SK-N-SH (cell line): ENCODE measurements at regions not wholly inside any gene's neighbourhood (a gene's known extent, or its start where the extent isn't known, plus 50 kb on each side); places are given as distances from the start of the nearest gene placed in this dataset.

Source experiments
- CTCF ChIA-PET: fragments of 300-600, 350-600 bp; formaldehyde crosslinking; extraction: SDS; loops from one replicate; lab custom pipeline; 2021; lab: Yijun Ruan, JAX
- POLR2A ChIA-PET: fragments of 350-600 bp; sonication (Branson Sonifier 250); formaldehyde crosslinking; extraction: SDS; loops from one replicate; lab custom pipeline; 2020; ENCODE audit warnings: antibody characterized with exemption, inconsistent platforms; lab: Yijun Ruan, JAX
- DNase-seq: peaks from one replicate; pipeline ENCODE4 v3.0.0; 2012
- H2AFZ ChIP-seq: fragments of 200-600 bp; sonication (generic); 2 replicates; pipeline ENCODE4 v1.8.1; 2016; ENCODE audit warnings: antibody characterized with exemption, mild to moderate bottlenecking, low read depth
- H3F3A ChIP-seq: fragments of 200-600 bp; sonication (generic); replicated peaks from 2 replicates; pipeline ENCODE3; 2016; ENCODE audit warnings: antibody characterized with exemption, mild to moderate bottlenecking; ENCODE audit not compliant: insufficient read depth
- H3K27ac ChIP-seq, 2 experiments: fragments of 200-500 bp in 1 of 2; fragments of 200-600 bp in 1 of 2; sonication (Bioruptor generic) in 1 of 2; sonication (generic), shearing (Covaris generic) in 1 of 2; 2 replicates each; pipeline versions ENCODE4 v1.5.1 to v1.6.1; 2014 to 2016; ENCODE audit warnings: low read depth in 2 of 2, inconsistent platforms in 1 of 2, low read length in 1 of 2, mild to moderate bottlenecking in 1 of 2, mixed read lengths in 1 of 2
- H3K27me3 ChIP-seq: fragments of 200-600 bp; sonication (generic), shearing (Covaris generic); 2 replicates; pipeline ENCODE4 v1.6.1; 2016; ENCODE audit warnings: mixed run types; ENCODE audit not compliant: insufficient read depth
- H3K36me3 ChIP-seq, 2 experiments: fragments of 200-500 bp in 1 of 2; fragments of 200-600 bp in 1 of 2; sonication (Bioruptor generic) in 1 of 2; sonication (generic) in 1 of 2; replicated peaks in 1 of 2; 2 replicates each; pipeline versions ENCODE3 to v1.5.1; 2014 to 2016; ENCODE audit warnings: low read length in 1 of 2, mild to moderate bottlenecking in 1 of 2; ENCODE audit not compliant: insufficient read depth in 2 of 2, control insufficient read depth in 1 of 2
- H3K4me1 ChIP-seq, 2 experiments: fragments of 200-500 bp in 1 of 2; fragments of 200-600 bp in 1 of 2; sonication (Bioruptor generic) in 1 of 2; sonication (generic), shearing (Covaris generic) in 1 of 2; 2 replicates each; pipeline versions ENCODE4 v1.5.1 to v1.6.1; 2014 to 2016; ENCODE audit warnings: low read depth in 1 of 2, low read length in 1 of 2, mixed run types in 1 of 2; ENCODE audit not compliant: insufficient read depth in 2 of 2, control insufficient read depth in 1 of 2
- H3K4me2 ChIP-seq: fragments of 200-600 bp; sonication (generic), shearing (Covaris generic); 2 replicates; pipeline ENCODE4 v1.6.1; 2017; ENCODE audit warnings: mixed run types
- H3K4me3 ChIP-seq, 2 experiments: fragments of 200-500 bp in 1 of 2; fragments of 200-600 bp in 1 of 2; sonication (Bioruptor generic) in 1 of 2; sonication (generic), shearing (Covaris generic) in 1 of 2; 2 replicates each; pipeline versions ENCODE4 v1.5.1 to v1.8.1; 2014 to 2016; ENCODE audit warnings: low read depth in 2 of 2, inconsistent platforms in 1 of 2, low read length in 1 of 2, mild to moderate bottlenecking in 1 of 2, mixed read lengths in 1 of 2, moderate library complexity in 1 of 2
- H3K79me2 ChIP-seq: fragments of 200-600 bp; sonication (generic); 2 replicates; pipeline ENCODE4 v1.8.1; 2017; ENCODE audit warnings: mild to moderate bottlenecking; ENCODE audit not compliant: insufficient read depth
- H3K9ac ChIP-seq: fragments of 200-600 bp; sonication (generic); 2 replicates; pipeline ENCODE4 v1.6.1; 2017; ENCODE audit warnings: mixed run types
- H3K9me2 ChIP-seq: fragments of 200-600 bp; sonication (generic); 2 replicates; pipeline ENCODE4 v1.6.1; 2017; ENCODE audit warnings: mixed run types
- H3K9me3 ChIP-seq: fragments of 200-600 bp; sonication (generic); 2 replicates; pipeline ENCODE4 v1.6.1; 2017; ENCODE audit warnings: mixed run types, mild to moderate bottlenecking, moderate library complexity
- H4K20me1 ChIP-seq: fragments of 200-600 bp; sonication (generic); 2 replicates; pipeline ENCODE4 v1.6.1; 2017; ENCODE audit warnings: mild to moderate bottlenecking, mixed run types; ENCODE audit not compliant: insufficient read depth
- CHD2 ChIP-seq: fragments of 150-350 bp; IDR thresholded peaks from 2 replicates; pipeline ENCODE4 v1.6.1; 2018; ENCODE audit warnings: low read length; ENCODE audit not compliant: partially characterized antibody
- CTCF ChIP-seq: fragments of 200-600 bp; sonication (generic); IDR thresholded peaks from 2 replicates; pipeline ENCODE4 v1.6.1; 2017; ENCODE audit warnings: antibody characterized with exemption, mild to moderate bottlenecking, moderate library complexity
- ELF1 ChIP-seq: IDR thresholded peaks from 2 replicates; pipeline ENCODE4 v1.4.0; 2012
- FOSL2 ChIP-seq: IDR thresholded peaks from 2 replicates; pipeline ENCODE4 v1.4.0; 2012; ENCODE audit warnings: low read depth, mild to moderate bottlenecking, moderate library complexity, borderline replicate concordance
- FOXJ3 ChIP-seq: sonication (generic); formaldehyde crosslinking; IDR thresholded peaks from 2 replicates; pipeline ENCODE4 v1.5.1; 2020; ENCODE audit warnings: mild to moderate bottlenecking, missing genetic modification reagents
- GABPA ChIP-seq: IDR thresholded peaks from 2 replicates; pipeline ENCODE4 v1.4.0; 2012; ENCODE audit warnings: low read depth, mild to moderate bottlenecking
- JUND ChIP-seq: IDR thresholded peaks from 2 replicates; pipeline ENCODE4 v1.4.0; 2012
- MAX ChIP-seq: IDR thresholded peaks from 2 replicates; pipeline ENCODE4 v1.4.0; 2012; ENCODE audit warnings: low read depth
- PBX3 ChIP-seq: IDR thresholded peaks from 2 replicates; pipeline ENCODE4; 2012
- POLR2AphosphoS5 ChIP-seq: IDR thresholded peaks from 2 replicates; pipeline ENCODE4 v1.6.1; 2012; ENCODE audit warnings: low read depth, low read length
- SMC3 ChIP-seq: IDR thresholded peaks from 2 replicates; pipeline ENCODE4 v1.6.1; 2012; ENCODE audit warnings: low read depth, low read length, improper control_type of control experiment
- TEAD4 ChIP-seq: IDR thresholded peaks from 2 replicates; pipeline ENCODE4 v1.4.0; 2012; ENCODE audit warnings: mild to moderate bottlenecking, borderline replicate concordance; ENCODE audit not compliant: insufficient read depth
- USF2 ChIP-seq: fragments of 150-350 bp; IDR thresholded peaks from 2 replicates; pipeline ENCODE4 v1.6.1; 2017; ENCODE audit warnings: antibody characterized with exemption, low read length, low read depth, borderline replicate concordance
- ZBTB33 ChIP-seq: IDR thresholded peaks from 2 replicates; pipeline ENCODE4 v1.4.0; 2012; ENCODE audit warnings: low read depth, borderline replicate concordance
- WGBS: methylation state at CpG from one replicate; pipeline ENCODE4 v1.1.6; 2017; ENCODE audit warnings: low lambda C conversion rate; 5-methylcytosine and 5-hydroxymethylcytosine counted together

GRCh38 chr1:112770724-112771123 is 55.6 kb upstream of the PPM1J start:
- no peaks in the 10 kb centered on the region for H3K9me3 ChIP-seq
- no peaks in the 10 kb centered on the region for H3K9me2 ChIP-seq
- no peak for DNase-seq
- no peaks in the 10 kb centered on the region for H3F3A ChIP-seq
- ChIA-PET POLR2A (no interaction called here), CTCF (interaction anchor here (1.2 to 1.4 kb wide), 2 partner anchors 54 to 55 kb away, joined by 3 to 4 read pairs; partner anchors contain the start of gene PPM1J)
- H3K79me2 ChIP-seq: no peaks in the 10 kb centered on the region
- no peak overlapping the region for H3K4me2 ChIP-seq
- no peak overlapping the region for H2AFZ ChIP-seq
- H3K27ac ChIP-seq: no peak overlapping the region
- H4K20me1 ChIP-seq: no peaks in the 10 kb centered on the region
- TF ChIP-seq CTCF (no peak), ELF1 (no peak), CHD2 (no peak), POLR2AphosphoS5 (no peak), PBX3 (no peak), SMC3 (no peak), USF2 (no peak), GABPA (no peak), ZBTB33 (no peak), TEAD4 (no peak), MAX (no peak), FOXJ3 (CRISPR knock-in tag) (no peak), JUND (no peak), FOSL2 (no peak)
- H3K9ac ChIP-seq: no peak overlapping the region
- H3K4me1 ChIP-seq: no peaks in the 10 kb centered on the region
- 43% methylated on average over 4 of the region's 4 CpGs for WGBS
- no peaks in the 10 kb centered on the region for H3K27me3 ChIP-seq
- H3K4me3 ChIP-seq: no peak overlapping the region
- no peaks in the 10 kb centered on the region for H3K36me3 ChIP-seq
